Upper lobe of left lung (tissue), 6 donors: ENCODE measurements at regions not wholly inside any gene's neighbourhood (a gene's known extent, or its start where the extent isn't known, plus 50 kb on each side); places are given as distances from the start of the nearest gene placed in this dataset.

Experiments
- ATAC-seq, 2 donors: fragments of 200-7000 bp; cut with Tn5 transposase; one replicate each; pipeline ENCODE4 v1.9.1; 2022; ENCODE audit warnings: mild to moderate bottlenecking in 2 of 2, moderate library complexity in 2 of 2; ENCODE audit not compliant: low FRiP score in 2 of 2
- DNase-seq, 2 donors: peaks; one replicate each; pipeline ENCODE4 v3.0.0-alpha.2; 2019 to 2020
- H3K27ac ChIP-seq, 4 donors: fragments of 200-600 bp; sonication (generic); one replicate each; pipeline ENCODE4 v1.5.1; 2016 to 2019
- H3K27me3 ChIP-seq, 4 donors: fragments of 200-600 bp; sonication (generic); one replicate each; pipeline ENCODE4 v1.5.1; 2017 to 2019
- H3K36me3 ChIP-seq, 4 donors: fragments of 200-600 bp; sonication (generic); one replicate each; pipeline ENCODE4 v1.5.1; 2016 to 2019
- H3K4me1 ChIP-seq, 4 donors: fragments of 200-600 bp; sonication (generic); one replicate each; pipeline ENCODE4 v1.5.1; 2018 to 2019
- H3K4me3 ChIP-seq, 4 donors: fragments of 200-600 bp; sonication (generic); one replicate each; pipeline ENCODE4 v1.5.1; 2017 to 2019; ENCODE audit warnings: mild to moderate bottlenecking in 2 of 4, moderate library complexity in 1 of 4
- H3K9me3 ChIP-seq, 4 donors: fragments of 200-600 bp; sonication (generic); one replicate each; pipeline ENCODE4 v1.5.1; 2018 to 2019
- EP300 ChIP-seq, 4 donors: sonication (generic); formaldehyde crosslinking; IDR thresholded peaks; one replicate each; pipeline ENCODE4 v1.5.1; 2017; ENCODE audit warnings: antibody characterized with exemption in 4 of 4, control low read depth in 2 of 4
- POLR2A ChIP-seq, 4 donors: fragments of 450-650 bp; IDR thresholded peaks; one replicate each; pipeline ENCODE4 v1.5.1; 2016 to 2017; ENCODE audit warnings: antibody characterized with exemption in 4 of 4, mild to moderate bottlenecking in 2 of 4
- POLR2AphosphoS5 ChIP-seq, 2 donors: sonication (generic); formaldehyde crosslinking; IDR thresholded peaks; one replicate each; pipeline ENCODE4 v1.5.1; 2017; ENCODE audit warnings: antibody characterized with exemption in 2 of 2
- WGBS, 2 donors: methylation state at CpG; one replicate each; pipeline ENCODE4 v1.1.5; 2017 to 2018; 5-methylcytosine and 5-hydroxymethylcytosine counted together
- TF ChIP-seq, protein P1 (sequence below), 6 experiments: fragments of 450-650 bp in 4 of 6; fragments of 200-600 bp in 2 of 6; sonication (generic) in 2 of 6; IDR thresholded peaks; one replicate each; pipeline ENCODE4 v1.5.1; 2016 to 2019; ENCODE audit warnings: antibody characterized with exemption in 6 of 6
- donor health status: DM: no; HTN: no; CAD: no; lungs with moderate emphysema.
- donor health status: DM: no; HTN: yes; CAD: no; lungs with severe emphysema.

DNA sequence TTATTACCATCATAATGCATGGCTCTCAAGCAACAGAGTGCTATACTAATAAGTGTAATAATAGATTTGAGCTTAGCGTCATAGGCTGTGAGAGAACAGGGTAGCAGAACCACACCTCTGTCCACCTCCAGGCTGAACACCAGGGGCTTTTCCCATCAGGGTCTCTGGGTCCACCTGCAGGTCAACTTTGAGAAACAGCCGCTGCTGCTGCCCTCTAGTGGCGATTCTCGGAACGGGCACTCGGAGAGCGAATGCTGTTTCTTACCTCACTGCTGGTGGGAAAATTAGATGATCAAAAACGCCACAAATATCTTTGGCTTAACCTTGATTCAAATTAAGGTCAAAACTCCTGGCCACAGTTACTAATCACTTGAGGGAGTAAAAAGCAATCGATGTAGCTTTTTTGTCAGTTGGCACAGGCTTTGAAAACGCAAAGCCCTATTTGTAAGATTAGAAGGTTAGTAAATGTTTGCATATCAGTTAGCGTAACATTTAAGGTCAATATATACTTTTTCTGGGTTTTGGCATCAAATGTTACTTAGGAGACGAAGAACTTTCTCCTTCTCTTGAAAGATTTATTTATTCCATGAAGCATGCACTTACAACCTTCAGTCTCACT is 127.9 kb upstream of the TMEM132D start:
- DNase-seq: peak in 1 of 2 donors; percentile 36
- Histone ChIP-seq H3K27me3 (no peaks in the 10 kb centered on the region), H3K9me3 (no peaks in the 10 kb centered on the region)

DNA sequence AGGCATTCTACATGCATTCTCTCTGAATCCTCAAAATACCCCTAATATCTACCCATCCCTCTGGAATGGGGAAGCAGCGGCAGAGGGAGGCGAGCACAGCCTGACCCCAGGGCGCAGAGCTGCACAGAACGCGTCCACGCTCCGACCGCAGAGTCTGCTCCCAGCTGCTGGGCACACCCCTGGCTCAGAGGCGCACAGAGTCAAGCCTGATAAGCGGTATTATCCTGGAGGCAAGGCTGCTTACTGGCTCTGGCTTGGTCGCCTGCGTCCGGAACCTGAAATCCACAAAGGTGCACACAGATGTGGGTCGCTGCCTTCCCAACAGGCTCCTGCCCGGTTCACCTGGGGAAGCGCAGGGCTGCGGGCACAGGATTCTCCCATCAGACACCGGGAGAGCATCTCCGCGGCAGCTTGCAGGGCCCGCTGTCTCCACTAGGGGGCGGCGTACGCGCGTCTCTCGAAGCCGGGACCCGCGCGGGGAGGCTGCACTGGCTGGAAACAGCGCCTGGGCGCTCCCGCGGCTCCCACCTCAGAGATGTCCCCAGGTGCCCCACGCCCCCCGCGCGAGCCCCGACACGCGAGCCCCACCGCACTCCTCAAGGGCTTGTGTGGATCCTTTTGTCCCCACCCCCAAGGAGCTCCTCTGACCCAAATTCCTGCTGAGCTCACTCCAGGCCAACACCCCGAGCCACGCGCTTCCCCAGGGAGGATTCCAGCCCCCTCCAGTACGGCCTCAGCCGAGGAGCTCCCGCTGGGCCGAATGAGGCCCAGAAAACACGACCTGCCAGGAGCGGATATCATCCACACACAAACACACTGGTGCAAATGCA is 120.1 kb upstream of the FZD10 start:
- TF ChIP-seq, protein P1, sequence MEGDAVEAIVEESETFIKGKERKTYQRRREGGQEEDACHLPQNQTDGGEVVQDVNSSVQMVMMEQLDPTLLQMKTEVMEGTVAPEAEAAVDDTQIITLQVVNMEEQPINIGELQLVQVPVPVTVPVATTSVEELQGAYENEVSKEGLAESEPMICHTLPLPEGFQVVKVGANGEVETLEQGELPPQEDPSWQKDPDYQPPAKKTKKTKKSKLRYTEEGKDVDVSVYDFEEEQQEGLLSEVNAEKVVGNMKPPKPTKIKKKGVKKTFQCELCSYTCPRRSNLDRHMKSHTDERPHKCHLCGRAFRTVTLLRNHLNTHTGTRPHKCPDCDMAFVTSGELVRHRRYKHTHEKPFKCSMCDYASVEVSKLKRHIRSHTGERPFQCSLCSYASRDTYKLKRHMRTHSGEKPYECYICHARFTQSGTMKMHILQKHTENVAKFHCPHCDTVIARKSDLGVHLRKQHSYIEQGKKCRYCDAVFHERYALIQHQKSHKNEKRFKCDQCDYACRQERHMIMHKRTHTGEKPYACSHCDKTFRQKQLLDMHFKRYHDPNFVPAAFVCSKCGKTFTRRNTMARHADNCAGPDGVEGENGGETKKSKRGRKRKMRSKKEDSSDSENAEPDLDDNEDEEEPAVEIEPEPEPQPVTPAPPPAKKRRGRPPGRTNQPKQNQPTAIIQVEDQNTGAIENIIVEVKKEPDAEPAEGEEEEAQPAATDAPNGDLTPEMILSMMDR (IDR thresholded peaks at IDR 0.05): peak; percentile 69 to 87 (median 79)
- no peak for TF ChIP-seq POLR2AphosphoS5 (IDR thresholded peaks at IDR 0.05)
- Histone ChIP-seq H3K4me1 (no peaks in the 10 kb centered on the region), H3K27ac (no peak overlapping the region), H3K27me3 (peaks cover 0 to 4% (median 0%) of the 10 kb centered on the region in 4 donors), H3K4me3 (no peak overlapping the region), H3K9me3 (no peaks in the 10 kb centered on the region), H3K36me3 (no peaks in the 10 kb centered on the region)
- peak; percentile 27 to 92 for DNase-seq
- ATAC-seq: peak in 1 of 2 donors; percentile 68
- WGBS, 2 donors: 17 to 22% methylated on average over 15 to 26 of the region's 52 CpGs

More for the DNA sequence above, 127.9 kb upstream of the TMEM132D start:
- no peaks in the 10 kb centered on the region for H3K4me1 ChIP-seq
- 15 to 19% methylated on average over 12 of the region's 12 CpGs for WGBS, 2 donors
- no peak overlapping the region for H3K27ac ChIP-seq
- H3K36me3 ChIP-seq: no peaks in the 10 kb centered on the region
- H3K4me3 ChIP-seq: no peak overlapping the region
- TF ChIP-seq POLR2A (IDR thresholded peaks at IDR 0.05): no peak
- TF ChIP-seq, protein P1 (IDR thresholded peaks at IDR 0.05): peak; percentile 30 to 79 (median 67)
- ATAC-seq: no peak

DNA sequence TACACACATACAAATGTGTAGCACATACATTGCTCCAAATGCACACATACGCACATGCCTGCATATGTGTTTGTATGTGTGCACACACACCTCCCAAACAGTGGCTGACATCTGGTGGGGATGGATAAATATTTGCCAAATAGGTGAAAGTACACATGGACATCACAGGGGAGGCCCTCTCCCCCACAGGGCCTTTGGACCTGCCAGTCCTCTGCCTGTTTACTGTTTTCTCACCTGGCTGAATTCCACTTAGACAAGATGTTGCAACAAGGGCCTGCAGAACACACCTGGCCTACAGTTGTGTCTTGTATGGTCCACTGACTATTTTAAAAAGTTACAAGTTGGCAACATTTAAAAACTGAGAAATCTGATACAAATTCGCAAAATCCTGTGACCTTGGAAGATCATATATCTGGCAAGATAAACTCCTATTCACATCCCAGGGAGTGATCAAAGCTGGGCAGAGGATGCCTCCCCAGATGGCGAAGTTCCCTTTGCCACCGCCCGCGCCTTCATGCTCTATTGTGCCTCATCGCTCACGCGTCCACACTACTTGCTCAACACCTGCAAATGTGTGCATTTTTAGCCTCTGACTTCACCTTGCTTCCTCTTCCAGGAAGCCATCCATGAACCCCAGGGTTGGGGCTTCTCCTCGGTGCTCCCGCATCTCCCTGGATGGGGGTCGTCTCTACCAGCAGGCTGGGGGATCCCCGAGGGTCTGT is 118.4 kb upstream of the FZD10 start:
- Histone ChIP-seq H3K4me3 (no peak overlapping the region), H3K4me1 (peaks cover 0 to 6% (median 0%) of the 10 kb centered on the region in 4 donors), H3K36me3 (no peaks in the 10 kb centered on the region), H3K9me3 (no peaks in the 10 kb centered on the region), H3K27ac (no peak overlapping the region), H3K27me3 (peaks cover 0 to 4% (median 0%) of the 10 kb centered on the region in 4 donors)
- TF ChIP-seq, protein P1 (IDR thresholded peaks at IDR 0.05): no peak
- TF ChIP-seq POLR2A (IDR thresholded peaks at IDR 0.05): no peak
- TF ChIP-seq EP300 (IDR thresholded peaks at IDR 0.05): no peak
- TF ChIP-seq POLR2AphosphoS5 (IDR thresholded peaks at IDR 0.05): no peak
- no peak for DNase-seq
- 70 to 80% methylated on average over 13 of the region's 13 CpGs for WGBS, 2 donors
- ATAC-seq: no peak

DNA sequence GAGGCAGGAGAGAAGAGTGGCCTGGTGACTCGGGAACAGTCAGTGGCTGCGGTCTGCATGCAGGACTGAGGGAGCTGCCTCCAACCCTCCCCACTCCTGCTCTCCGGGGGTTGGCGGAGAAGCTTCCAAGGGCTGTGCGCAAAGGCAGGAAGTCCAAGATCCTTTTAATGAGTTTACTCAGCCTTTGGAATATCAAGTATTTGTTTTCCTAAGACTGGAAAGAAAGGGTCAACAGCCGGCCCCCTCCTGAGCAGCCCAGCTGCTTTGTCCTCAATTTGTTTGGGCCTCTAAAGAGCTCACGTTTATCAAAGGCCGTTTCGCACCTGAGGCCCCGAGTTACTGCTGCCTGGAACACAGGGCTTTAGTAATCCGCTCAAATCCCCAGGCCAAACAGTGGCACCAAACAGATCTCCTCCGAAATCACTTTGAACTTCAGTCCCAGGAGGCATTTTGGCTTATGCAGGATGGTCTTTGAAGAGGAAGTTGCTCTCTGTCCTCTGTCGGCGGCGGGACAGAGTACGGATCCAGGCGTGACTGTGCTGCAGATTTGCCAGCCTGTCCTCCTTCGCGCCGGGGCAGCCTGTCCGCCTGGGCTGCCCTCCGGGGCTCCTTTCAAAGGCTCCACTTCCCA is 117.2 kb upstream of the FZD10 start:
- TF ChIP-seq POLR2A (IDR thresholded peaks at IDR 0.05): no peak
- no peak for TF ChIP-seq EP300 (IDR thresholded peaks at IDR 0.05)
- TF ChIP-seq, protein P1 (IDR thresholded peaks at IDR 0.05): no peak
- no peak for TF ChIP-seq POLR2AphosphoS5 (IDR thresholded peaks at IDR 0.05)
- peaks cover 0 to 4% (median 0%) of the 10 kb centered on the region in 4 donors for H3K27me3 ChIP-seq
- DNase-seq (no peak), ATAC-seq (no peak)
- 27 to 42% methylated on average over 12 to 22 of the region's 22 CpGs for WGBS, 2 donors
- no peaks in the 10 kb centered on the region for H3K36me3 ChIP-seq
- H3K9me3 ChIP-seq: no peaks in the 10 kb centered on the region
- H3K4me1 ChIP-seq: peaks cover 0 to 6% (median 0%) of the 10 kb centered on the region in 4 donors
- no peak overlapping the region for H3K4me3 ChIP-seq
- H3K27ac ChIP-seq: no peak overlapping the region
